HCT116 (cell line): ENCODE measurements at regions not wholly inside any gene's neighbourhood (a gene's known extent, or its start where the extent isn't known, plus 50 kb on each side); places are given as distances from the start of the nearest gene placed in this dataset.

Source experiments
- ATAC-seq: fragments of 200-7000 bp; cut with Tn5 transposase; 2 replicates; pipeline ENCODE4 v1.9.1; 2020; ENCODE audit warnings: mild to moderate bottlenecking, moderate library complexity
- BruUV-seq: library from RNA; stranded (reverse); fragments of 400-500 nt; replicated peaks from 2 replicates; lab custom pipeline; 2021; lab: Mats Ljungman, UMichigan
- CTCF ChIA-PET: fragments of 300-600 bp; sonication (Branson Sonifier 250); formaldehyde crosslinking; loops from one replicate; lab custom pipeline; 2021; ENCODE audit warnings: antibody characterized with exemption; lab: Charles Lee
- POLR2A ChIA-PET: fragments of 300-600, 350-600 bp; sonication (Branson Sonifier 250); formaldehyde crosslinking; loops from one replicate; lab custom pipeline; 2021; ENCODE audit warnings: antibody characterized with exemption; lab: Charles Lee
- RAD21 ChIA-PET, 2 experiments: fragments of 300-600 bp; sonication (Branson Sonifier 250); formaldehyde crosslinking; loops; one replicate each; lab custom pipeline; 2023; ENCODE audit warnings: low total read pairs in 2 of 2; ENCODE audit not compliant: uncharacterized antibody in 2 of 2, unreplicated experiment in 2 of 2, low non-redundant PET in 1 of 2; lab: Charles Lee
- DNase-seq: peaks from one replicate; pipeline ENCODE4 v3.0.0-alpha.2; 2010; ENCODE audit warnings: low read depth, low spot score
- H2AFZ ChIP-seq: fragments of 200-600 bp; shearing (Covaris generic), sonication (generic); 2 replicates; pipeline ENCODE4 v1.6.1; 2017; ENCODE audit warnings: low read depth, mixed run types, mixed read lengths, antibody characterized with exemption, low read length; ENCODE audit not compliant: poor library complexity, severe bottlenecking
- H3K27ac ChIP-seq: 2 replicates; pipeline ENCODE4 v1.5.1; 2012; ENCODE audit warnings: low read depth, low read length
- H3K27me3 ChIP-seq: fragments of 200-600 bp; sonication (generic); 2 replicates; pipeline ENCODE4 v1.6.1; 2016; ENCODE audit warnings: mixed run types, low read length, mixed read lengths; ENCODE audit not compliant: insufficient read depth
- H3K36me3 ChIP-seq, 2 experiments: fragments of 200-500 bp in 1 of 2; fragments of 200-600 bp in 1 of 2; sonication (Bioruptor generic) in 1 of 2; sonication (generic) in 1 of 2; 2 replicates each; pipeline versions ENCODE4 v1.5.1 to v1.6.1; 2014 to 2016; ENCODE audit warnings: low read length in 2 of 2, inconsistent platforms in 1 of 2, mixed read lengths in 1 of 2, mixed run types in 1 of 2; ENCODE audit not compliant: insufficient read depth in 2 of 2, control insufficient read depth in 1 of 2
- H3K4me1 ChIP-seq, 2 experiments: fragments of 200-600 bp in 1 of 2; sonication (generic) in 1 of 2; 2 replicates each; pipeline versions ENCODE4 v1.5.1 to v1.6.1; 2012 to 2017; ENCODE audit warnings: low read length in 2 of 2, inconsistent platforms in 1 of 2, mild to moderate bottlenecking in 1 of 2, mixed read lengths in 1 of 2, mixed run types in 1 of 2, moderate library complexity in 1 of 2; ENCODE audit not compliant: insufficient read depth in 2 of 2, control insufficient read depth in 1 of 2
- H3K4me2 ChIP-seq: fragments of 200-600 bp; sonication (generic); 2 replicates; pipeline ENCODE4 v1.6.1; 2017; ENCODE audit warnings: mixed run types, low read length, mixed read lengths
- H3K4me3 ChIP-seq, 2 experiments: fragments of 200-600 bp in 1 of 2; sonication (generic) in 1 of 2; replicated peaks in 1 of 2; 2 replicates each; pipeline ENCODE4 v1.5.1; 2011 to 2016; ENCODE audit warnings: low read length in 2 of 2, control low read depth in 1 of 2, low read depth in 1 of 2, mild to moderate bottlenecking in 1 of 2, mixed read lengths in 1 of 2, mixed run types in 1 of 2
- H3K79me2 ChIP-seq: fragments of 200-600 bp; sonication (generic); 2 replicates; pipeline ENCODE4 v1.6.1; 2017; ENCODE audit warnings: mild to moderate bottlenecking, mixed run types, low read length, moderate library complexity, mixed read lengths; ENCODE audit not compliant: insufficient read depth
- H3K9ac ChIP-seq: fragments of 200-600 bp; sonication (generic); 2 replicates; pipeline ENCODE4 v1.6.1; 2016; ENCODE audit warnings: low read length, mixed read lengths
- H3K9me2 ChIP-seq: fragments of 200-600 bp; sonication (generic), shearing (Covaris generic); 2 replicates; pipeline ENCODE4 v1.6.1; 2017; ENCODE audit warnings: mixed run types, mild to moderate bottlenecking, moderate library complexity; ENCODE audit not compliant: insufficient read depth
- H3K9me3 ChIP-seq, 2 experiments: fragments of 200-500 bp in 1 of 2; fragments of 200-600 bp in 1 of 2; sonication (Bioruptor generic) in 1 of 2; sonication (generic) in 1 of 2; 2 replicates each; pipeline ENCODE4 v1.6.1; 2014 to 2017; ENCODE audit warnings: low read length in 2 of 2, mixed read lengths in 2 of 2, inconsistent platforms in 1 of 2, low read depth in 1 of 2, mild to moderate bottlenecking in 1 of 2, mixed run types in 1 of 2, moderate library complexity in 1 of 2; ENCODE audit not compliant: control insufficient read depth in 1 of 2, insufficient read depth in 1 of 2
- H4K20me1 ChIP-seq: fragments of 200-600 bp; sonication (generic), shearing (Covaris generic); 2 replicates; pipeline ENCODE4 v1.6.1; 2017; ENCODE audit warnings: mixed run types, mild to moderate bottlenecking, moderate library complexity; ENCODE audit not compliant: insufficient read depth
- ATF3 ChIP-seq: IDR thresholded peaks from 2 replicates; pipeline ENCODE4 v1.6.1; 2012
- ELF1 ChIP-seq: IDR thresholded peaks from 2 replicates; pipeline ENCODE4 v1.6.1; 2012; ENCODE audit warnings: low read depth, borderline replicate concordance
- REST ChIP-seq: IDR thresholded peaks from 2 replicates; pipeline ENCODE4 v1.6.1; 2012; ENCODE audit warnings: low read depth
- intact Hi-C: fragments of 100-400 bp; cut with micrococcal nuclease; formaldehyde crosslinking; loops from 2 replicates; pipeline ENCODE4 v1.10.0; 2022

GRCh38 chr1:36542024-36542961, 59.6 kb upstream of the CSF3R start:
- H3K4me1 ChIP-seq: no peaks in the 10 kb centered on the region
- ChIA-PET RAD21 (no interaction called here), CTCF (interaction anchor here (0.6 to 3.3 kb wide), 4 partner anchors 14 to 933 kb away, joined by 3 to 16 read pairs (median 4); partner anchors contain the start of gene ZC3H12A), POLR2A (no interaction called here)
- DNase-seq (no peak), ATAC-seq (peak; percentile 57)
- no peak overlapping the region for H3K27ac ChIP-seq
- TF ChIP-seq REST (no peak), ATF3 (no peak), ELF1 (no peak)
- no peak overlapping the region for H3K4me3 ChIP-seq
- no peaks in the 10 kb centered on the region for H3K9me2 ChIP-seq
- no peaks in the 10 kb centered on the region for H3K79me2 ChIP-seq
- H4K20me1 ChIP-seq: no peaks in the 10 kb centered on the region
- H3K36me3 ChIP-seq: no peaks in the 10 kb centered on the region
- no TSS peak for BruUV-seq
- peaks cover 14% of the 10 kb centered on the region for H3K27me3 ChIP-seq
- intact Hi-C loops: no loop called here
- no peak overlapping the region for H2AFZ ChIP-seq
- H3K4me2 ChIP-seq: no peak overlapping the region
- H3K9me3 ChIP-seq: no peaks in the 10 kb centered on the region
- H3K9ac ChIP-seq: no peak overlapping the region
